Liver (tissue), 8 donors: ENCODE measurements at regions not wholly inside any gene's neighbourhood (a gene's known extent, or its start where the extent isn't known, plus 50 kb on each side); places are given as distances from the start of the nearest gene placed in this dataset.

Source experiments
- DNase-seq: peaks from one replicate; pipeline ENCODE4 v3.0.0-alpha.2; 2017; ENCODE audit warnings: low spot score
- H3K27ac ChIP-seq, 2 donors: one replicate each; pipeline ENCODE4 v1.7.0; 2013; ENCODE audit warnings: inconsistent platforms in 2 of 2, low read length in 2 of 2, control low read depth in 1 of 2, low read depth in 1 of 2, mild to moderate bottlenecking in 1 of 2
- H3K27me3 ChIP-seq, 4 donors: one replicate each; pipeline versions ENCODE4 v1.6.1 to v1.7.0; 2013; ENCODE audit warnings: low read length in 3 of 4, inconsistent platforms in 1 of 4, mild to moderate bottlenecking in 1 of 4, moderate library complexity in 1 of 4; ENCODE audit not compliant: control insufficient read depth in 4 of 4, insufficient read depth in 4 of 4
- H3K36me3 ChIP-seq, 4 donors: one replicate each; pipeline versions ENCODE4 v1.6.1 to v1.7.0; 2013; ENCODE audit warnings: low read length in 3 of 4, mild to moderate bottlenecking in 3 of 4, low read depth in 1 of 4, moderate library complexity in 1 of 4; ENCODE audit not compliant: control insufficient read depth in 4 of 4, insufficient read depth in 3 of 4
- H3K4me1 ChIP-seq, 4 donors: one replicate each; pipeline versions ENCODE4 v1.6.1 to v1.7.0; 2013; ENCODE audit warnings: low read length in 3 of 4, mild to moderate bottlenecking in 3 of 4, moderate library complexity in 1 of 4; ENCODE audit not compliant: control insufficient read depth in 4 of 4, insufficient read depth in 4 of 4
- H3K4me3 ChIP-seq, 3 donors: one replicate each; pipeline versions ENCODE4 v1.6.1 to v1.7.0; 2013; ENCODE audit warnings: low read length in 3 of 3, control low read depth in 1 of 3, low read depth in 1 of 3, mild to moderate bottlenecking in 1 of 3
- H3K9ac ChIP-seq, 2 donors: one replicate each; pipeline ENCODE4 v1.7.0; 2013; ENCODE audit warnings: low read length in 2 of 2, mild to moderate bottlenecking in 2 of 2, moderate library complexity in 2 of 2, control low read depth in 1 of 2, low read depth in 1 of 2
- H3K9me3 ChIP-seq, 4 donors: one replicate each; pipeline versions ENCODE4 v1.6.1 to v1.7.0; 2013; ENCODE audit warnings: low read length in 3 of 4; ENCODE audit not compliant: control insufficient read depth in 4 of 4
- EGR1 ChIP-seq, 2 donors: IDR thresholded peaks; 2 replicates each; pipeline ENCODE4 v1.6.1; 2016 to 2018; ENCODE audit warnings: antibody characterized with exemption in 2 of 2, low read depth in 2 of 2
- FOXA1 ChIP-seq: IDR thresholded peaks from 2 replicates; pipeline ENCODE4 v1.6.1; 2016; ENCODE audit warnings: antibody characterized with exemption
- FOXA2 ChIP-seq: IDR thresholded peaks from 2 replicates; pipeline ENCODE4 v1.6.1; 2016; ENCODE audit warnings: antibody characterized with exemption
- GABPA ChIP-seq, 2 donors: IDR thresholded peaks in 1 of 2; conservative IDR thresholded peaks in 1 of 2; 2 replicates each; pipeline ENCODE4 v1.6.1; 2016; ENCODE audit warnings: antibody characterized with exemption in 2 of 2, mild to moderate bottlenecking in 1 of 2, moderate library complexity in 1 of 2
- HNF4A ChIP-seq, 2 donors: conservative IDR thresholded peaks; 2 replicates each; pipeline ENCODE4 v1.6.1; 2016; ENCODE audit warnings: antibody characterized with exemption in 2 of 2, mild to moderate bottlenecking in 2 of 2
- HNF4G ChIP-seq: IDR thresholded peaks from 2 replicates; pipeline ENCODE4 v1.6.1; 2016; ENCODE audit warnings: antibody characterized with exemption
- JUND ChIP-seq, 2 donors: IDR thresholded peaks; 2 replicates each; pipeline ENCODE4 v1.6.1; 2016; ENCODE audit warnings: antibody characterized with exemption in 2 of 2
- NR2F2 ChIP-seq: IDR thresholded peaks from 2 replicates; pipeline ENCODE4 v1.6.1; 2016; ENCODE audit warnings: antibody characterized with exemption
- RAD21 ChIP-seq, 2 donors: IDR thresholded peaks; 2 replicates each; pipeline ENCODE4 v1.6.1; 2016; ENCODE audit warnings: antibody characterized with exemption in 2 of 2, mild to moderate bottlenecking in 2 of 2
- RXRA ChIP-seq, 2 donors: IDR thresholded peaks; 2 replicates each; pipeline ENCODE4 v1.6.1; 2017 to 2018; ENCODE audit warnings: antibody characterized with exemption in 2 of 2, mild to moderate bottlenecking in 1 of 2
- SP1 ChIP-seq: IDR thresholded peaks from 2 replicates; pipeline ENCODE4 v1.6.1; 2018; ENCODE audit warnings: antibody characterized with exemption, mild to moderate bottlenecking
- TAF1 ChIP-seq: conservative IDR thresholded peaks from 2 replicates; pipeline ENCODE4 v1.6.1; 2016; ENCODE audit warnings: antibody characterized with exemption, mild to moderate bottlenecking
- YY1 ChIP-seq: IDR thresholded peaks from 2 replicates; pipeline ENCODE4 v1.6.1; 2016; ENCODE audit warnings: antibody characterized with exemption, mild to moderate bottlenecking
- WGBS: extraction: QIAGEN DNeasy Blood & Tissue Kit; methylation state at CpG from one replicate; pipeline ENCODE4 v1.1.7; 2013; 5-methylcytosine and 5-hydroxymethylcytosine counted together
- TF ChIP-seq, protein P1 (sequence below): IDR thresholded peaks from 2 replicates; pipeline ENCODE4 v1.6.1; 2016; ENCODE audit warnings: antibody characterized with exemption
- TF ChIP-seq, protein P2 (sequence below): IDR thresholded peaks from 2 replicates; pipeline ENCODE4 v1.6.1; 2016; ENCODE audit warnings: antibody characterized with exemption
- TF ChIP-seq, protein P3 (sequence below): IDR thresholded peaks from 2 replicates; pipeline ENCODE4 v1.6.1; 2016; ENCODE audit warnings: antibody characterized with exemption
- TF ChIP-seq, protein P4 (sequence below): fragments of 150-350 bp; IDR thresholded peaks from 2 replicates; pipeline ENCODE4 v1.5.1; 2017; ENCODE audit warnings: improper control_type of control experiment, low read depth, low read length; ENCODE audit not compliant: missing input control
- TF ChIP-seq, protein P5 (sequence below): IDR thresholded peaks from 2 replicates; pipeline ENCODE4 v1.6.1; 2016; ENCODE audit warnings: antibody characterized with exemption, mild to moderate bottlenecking
- donor health status: healthy.
- donor health status: healthy.
- donor health status: healthy.
- donor health status: healthy.
- donor health status: healthy.

DNA sequence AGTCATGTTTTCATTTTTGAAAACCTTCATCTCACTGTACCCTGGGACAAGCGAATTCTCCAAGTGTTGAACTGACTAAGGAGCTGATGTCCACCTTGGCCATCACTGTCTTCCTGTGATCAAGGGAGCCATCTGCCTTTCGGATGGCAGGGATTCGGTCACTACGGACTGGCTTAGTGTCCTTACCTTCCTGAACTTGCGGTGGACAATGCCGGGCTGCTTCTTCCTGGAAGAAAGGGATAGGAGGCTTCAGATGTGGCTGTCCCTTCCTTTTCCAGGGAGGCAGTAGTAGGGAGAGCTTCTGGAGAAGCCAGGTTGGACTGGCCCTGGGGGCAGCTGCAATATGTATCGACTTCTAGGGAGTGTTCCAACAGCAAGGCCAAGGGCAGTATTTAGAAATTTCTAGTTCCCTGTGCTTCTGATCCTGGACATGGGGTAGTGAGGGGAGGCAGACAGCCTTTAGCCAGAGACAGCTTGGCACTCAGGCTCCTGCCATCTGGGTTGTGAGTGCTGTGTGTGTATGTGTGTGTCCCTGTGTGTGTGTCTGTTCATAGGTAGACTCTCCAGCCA is 114.6 kb downstream of the IER5 start:
- Histone ChIP-seq H3K9me3 (no peaks in the 10 kb centered on the region), H3K27me3 (peaks cover 0 to 3% (median 0%) of the 10 kb centered on the region in 4 donors), H3K27ac (no peak overlapping the region), H3K4me3 (no peak overlapping the region), H3K4me1 (no peaks in the 10 kb centered on the region), H3K9ac (no peak overlapping the region), H3K36me3 (no peaks in the 10 kb centered on the region)
- TF ChIP-seq, protein P1, sequence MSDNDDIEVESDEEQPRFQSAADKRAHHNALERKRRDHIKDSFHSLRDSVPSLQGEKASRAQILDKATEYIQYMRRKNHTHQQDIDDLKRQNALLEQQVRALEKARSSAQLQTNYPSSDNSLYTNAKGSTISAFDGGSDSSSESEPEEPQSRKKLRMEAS = no peak
- TF ChIP-seq RXRA (IDR thresholded peaks at IDR 0.05) (no peak), RAD21 (IDR thresholded peaks at IDR 0.05) (no peak), NR2F2 (no peak), FOXA2 (no peak), HNF4G (no peak), SP1 (no peak), YY1 (no peak), JUND (IDR thresholded peaks at IDR 0.05) (no peak), FOXA1 (no peak), EGR1 (IDR thresholded peaks at IDR 0.05; ENCODE audit: low read depth in 2 of 2) (no peak), HNF4A (conservative IDR thresholded peaks at IDR 0.05) (no peak), GABPA (IDR thresholded peaks at IDR 0.05 in 1 of 2, conservative IDR thresholded peaks at IDR 0.05 in 1 of 2) (no peak)
- TF ChIP-seq, protein P2, sequence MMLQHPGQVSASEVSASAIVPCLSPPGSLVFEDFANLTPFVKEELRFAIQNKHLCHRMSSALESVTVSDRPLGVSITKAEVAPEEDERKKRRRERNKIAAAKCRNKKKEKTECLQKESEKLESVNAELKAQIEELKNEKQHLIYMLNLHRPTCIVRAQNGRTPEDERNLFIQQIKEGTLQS = no peak
- TF ChIP-seq, protein P3, sequence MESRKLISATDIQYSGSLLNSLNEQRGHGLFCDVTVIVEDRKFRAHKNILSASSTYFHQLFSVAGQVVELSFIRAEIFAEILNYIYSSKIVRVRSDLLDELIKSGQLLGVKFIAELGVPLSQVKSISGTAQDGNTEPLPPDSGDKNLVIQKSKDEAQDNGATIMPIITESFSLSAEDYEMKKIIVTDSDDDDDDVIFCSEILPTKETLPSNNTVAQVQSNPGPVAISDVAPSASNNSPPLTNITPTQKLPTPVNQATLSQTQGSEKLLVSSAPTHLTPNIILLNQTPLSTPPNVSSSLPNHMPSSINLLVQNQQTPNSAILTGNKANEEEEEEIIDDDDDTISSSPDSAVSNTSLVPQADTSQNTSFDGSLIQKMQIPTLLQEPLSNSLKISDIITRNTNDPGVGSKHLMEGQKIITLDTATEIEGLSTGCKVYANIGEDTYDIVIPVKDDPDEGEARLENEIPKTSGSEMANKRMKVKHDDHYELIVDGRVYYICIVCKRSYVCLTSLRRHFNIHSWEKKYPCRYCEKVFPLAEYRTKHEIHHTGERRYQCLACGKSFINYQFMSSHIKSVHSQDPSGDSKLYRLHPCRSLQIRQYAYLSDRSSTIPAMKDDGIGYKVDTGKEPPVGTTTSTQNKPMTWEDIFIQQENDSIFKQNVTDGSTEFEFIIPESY = no peak
- TF ChIP-seq, protein P4, sequence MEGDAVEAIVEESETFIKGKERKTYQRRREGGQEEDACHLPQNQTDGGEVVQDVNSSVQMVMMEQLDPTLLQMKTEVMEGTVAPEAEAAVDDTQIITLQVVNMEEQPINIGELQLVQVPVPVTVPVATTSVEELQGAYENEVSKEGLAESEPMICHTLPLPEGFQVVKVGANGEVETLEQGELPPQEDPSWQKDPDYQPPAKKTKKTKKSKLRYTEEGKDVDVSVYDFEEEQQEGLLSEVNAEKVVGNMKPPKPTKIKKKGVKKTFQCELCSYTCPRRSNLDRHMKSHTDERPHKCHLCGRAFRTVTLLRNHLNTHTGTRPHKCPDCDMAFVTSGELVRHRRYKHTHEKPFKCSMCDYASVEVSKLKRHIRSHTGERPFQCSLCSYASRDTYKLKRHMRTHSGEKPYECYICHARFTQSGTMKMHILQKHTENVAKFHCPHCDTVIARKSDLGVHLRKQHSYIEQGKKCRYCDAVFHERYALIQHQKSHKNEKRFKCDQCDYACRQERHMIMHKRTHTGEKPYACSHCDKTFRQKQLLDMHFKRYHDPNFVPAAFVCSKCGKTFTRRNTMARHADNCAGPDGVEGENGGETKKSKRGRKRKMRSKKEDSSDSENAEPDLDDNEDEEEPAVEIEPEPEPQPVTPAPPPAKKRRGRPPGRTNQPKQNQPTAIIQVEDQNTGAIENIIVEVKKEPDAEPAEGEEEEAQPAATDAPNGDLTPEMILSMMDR = no peak
- DNase-seq = no peak
- WGBS = 72% methylated on average over 7 of the region's 7 CpGs

DNA sequence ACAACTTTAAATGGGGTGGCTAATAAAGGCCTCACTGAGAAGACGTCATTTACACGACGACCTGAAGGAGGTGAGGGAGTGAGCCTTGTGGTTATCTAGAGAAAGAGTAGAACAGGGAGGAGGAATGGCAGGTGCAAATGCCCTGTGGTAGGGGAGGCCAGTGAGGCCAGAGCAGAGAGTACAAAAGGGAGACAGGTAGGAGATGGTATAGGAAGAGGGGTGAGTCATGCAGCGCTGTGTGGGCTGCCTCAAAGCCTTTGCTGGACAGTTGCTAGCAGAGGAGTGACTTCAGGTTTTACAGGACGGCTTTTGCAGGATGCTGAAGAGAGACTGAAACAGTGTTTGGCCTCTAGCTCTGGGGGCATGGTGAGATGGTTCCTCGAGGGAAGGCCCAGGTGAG is 116.0 kb downstream of the IER5 start:
- 85% methylated on average over 6 of the region's 6 CpGs for WGBS
- Histone ChIP-seq H3K4me1 (no peaks in the 10 kb centered on the region), H3K4me3 (no peak overlapping the region), H3K27me3 (peaks cover 0 to 3% (median 0%) of the 10 kb centered on the region in 4 donors), H3K9me3 (no peaks in the 10 kb centered on the region), H3K36me3 (no peaks in the 10 kb centered on the region), H3K27ac (no peak overlapping the region), H3K9ac (no peak overlapping the region)
- DNase-seq = no peak
- no peak for TF ChIP-seq YY1
- TF ChIP-seq FOXA1 = no peak
- TF ChIP-seq, protein P3 = no peak
- TF ChIP-seq EGR1 (IDR thresholded peaks at IDR 0.05; ENCODE audit: low read depth in 2 of 2) = no peak
- TF ChIP-seq HNF4A (conservative IDR thresholded peaks at IDR 0.05) = no peak
- TF ChIP-seq FOXA2 = no peak
- TF ChIP-seq, protein P5, sequence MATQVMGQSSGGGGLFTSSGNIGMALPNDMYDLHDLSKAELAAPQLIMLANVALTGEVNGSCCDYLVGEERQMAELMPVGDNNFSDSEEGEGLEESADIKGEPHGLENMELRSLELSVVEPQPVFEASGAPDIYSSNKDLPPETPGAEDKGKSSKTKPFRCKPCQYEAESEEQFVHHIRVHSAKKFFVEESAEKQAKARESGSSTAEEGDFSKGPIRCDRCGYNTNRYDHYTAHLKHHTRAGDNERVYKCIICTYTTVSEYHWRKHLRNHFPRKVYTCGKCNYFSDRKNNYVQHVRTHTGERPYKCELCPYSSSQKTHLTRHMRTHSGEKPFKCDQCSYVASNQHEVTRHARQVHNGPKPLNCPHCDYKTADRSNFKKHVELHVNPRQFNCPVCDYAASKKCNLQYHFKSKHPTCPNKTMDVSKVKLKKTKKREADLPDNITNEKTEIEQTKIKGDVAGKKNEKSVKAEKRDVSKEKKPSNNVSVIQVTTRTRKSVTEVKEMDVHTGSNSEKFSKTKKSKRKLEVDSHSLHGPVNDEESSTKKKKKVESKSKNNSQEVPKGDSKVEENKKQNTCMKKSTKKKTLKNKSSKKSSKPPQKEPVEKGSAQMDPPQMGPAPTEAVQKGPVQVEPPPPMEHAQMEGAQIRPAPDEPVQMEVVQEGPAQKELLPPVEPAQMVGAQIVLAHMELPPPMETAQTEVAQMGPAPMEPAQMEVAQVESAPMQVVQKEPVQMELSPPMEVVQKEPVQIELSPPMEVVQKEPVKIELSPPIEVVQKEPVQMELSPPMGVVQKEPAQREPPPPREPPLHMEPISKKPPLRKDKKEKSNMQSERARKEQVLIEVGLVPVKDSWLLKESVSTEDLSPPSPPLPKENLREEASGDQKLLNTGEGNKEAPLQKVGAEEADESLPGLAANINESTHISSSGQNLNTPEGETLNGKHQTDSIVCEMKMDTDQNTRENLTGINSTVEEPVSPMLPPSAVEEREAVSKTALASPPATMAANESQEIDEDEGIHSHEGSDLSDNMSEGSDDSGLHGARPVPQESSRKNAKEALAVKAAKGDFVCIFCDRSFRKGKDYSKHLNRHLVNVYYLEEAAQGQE = no peak
- TF ChIP-seq RAD21 (IDR thresholded peaks at IDR 0.05) = no peak
- TF ChIP-seq, protein P4 = no peak
- no peak for TF ChIP-seq SP1
- TF ChIP-seq GABPA (IDR thresholded peaks at IDR 0.05 in 1 of 2, conservative IDR thresholded peaks at IDR 0.05 in 1 of 2) = no peak
- TF ChIP-seq, protein P2 = no peak
- no peak for TF ChIP-seq HNF4G
- TF ChIP-seq, protein P1 = no peak
- no peak for TF ChIP-seq RXRA (IDR thresholded peaks at IDR 0.05)
- no peak for TF ChIP-seq TAF1
